Lower lobe of right lung (tissue), 2 donors: ENCODE measurements at regions not wholly inside any gene's neighbourhood (a gene's known extent, or its start where the extent isn't known, plus 50 kb on each side); places are given as distances from the start of the nearest gene placed in this dataset.
A peak's percentile ranks its signal among the peaks of the same experiment; 100 is the strongest.
"Not testable (repeated sequence)": the region's sequence is repeated elsewhere in the genome, so short reads cannot be mapped to it uniquely, and the experiment has no call there.

Source experiments
- ATAC-seq, 2 donors: fragments of 200-7000 bp; cut with Tn5 transposase; one replicate each; pipeline ENCODE4 v1.9.1; 2020 to 2022; ENCODE audit warnings: mild to moderate bottlenecking in 2 of 2, moderate library complexity in 2 of 2
- DNase-seq: peaks from one replicate; pipeline ENCODE4 v3.0.0-alpha.2; 2020
- H3K27ac ChIP-seq: fragments of 200-600 bp; one replicate; pipeline ENCODE4 v1.8.0; 2022
- H3K27me3 ChIP-seq: fragments of 200-600 bp; one replicate; pipeline ENCODE4 v1.8.0; 2022; ENCODE audit warnings: low read depth
- H3K36me3 ChIP-seq: fragments of 200-600 bp; one replicate; pipeline ENCODE4 v1.8.0; 2022; ENCODE audit warnings: mild to moderate bottlenecking
- H3K4me1 ChIP-seq: fragments of 200-600 bp; one replicate; pipeline ENCODE4 v1.8.0; 2022
- H3K4me3 ChIP-seq: fragments of 200-600 bp; one replicate; pipeline ENCODE4 v1.8.0; 2022; ENCODE audit warnings: mild to moderate bottlenecking
- H3K9me3 ChIP-seq: fragments of 200-600 bp; one replicate; pipeline ENCODE4 v1.8.0; 2022
- CTCF ChIP-seq: fragments of 200-600 bp; IDR thresholded peaks from one replicate; pipeline ENCODE4 v1.8.0; 2022; ENCODE audit warnings: antibody characterized with exemption, mild to moderate bottlenecking
- intact Hi-C: fragments of 100-400 bp; cut with DNase I; formaldehyde crosslinking; loops from one replicate; pipeline ENCODE4 v1.11.0; 2022
- donor health status: DM: no; HTN: yes; CAD: no; lungs with severe emphysema.

GRCh38 chr17:21513012-21513570, 136.9 kb downstream of the KCNJ12 start:
- H3K4me3 ChIP-seq = peak overlapping the region; percentile 19
- ATAC-seq = peak; percentile 77 to 84

GRCh38 chr17:21514567-21514966, 138.4 kb downstream of the KCNJ12 start:
- peaks cover 13% of the 10 kb centered on the region for H3K4me1 ChIP-seq
- DNase-seq, H3K36me3 ChIP-seq, H3K4me3 ChIP-seq, H3K27me3 ChIP-seq, ATAC-seq, H3K27ac ChIP-seq, H3K9me3 ChIP-seq, intact Hi-C loops: not testable (repeated sequence)

More at GRCh38 chr17:21513012-21513570, 136.9 kb downstream of the KCNJ12 start:
- peaks cover 13% of the 10 kb centered on the region for H3K4me1 ChIP-seq
- H3K9me3 ChIP-seq = no peaks in the 10 kb centered on the region
- H3K27me3 ChIP-seq = no peaks in the 10 kb centered on the region
- DNase-seq = peak; percentile 84
- TF ChIP-seq CTCF = peak; percentile 75
- intact Hi-C loops = no loop called here
- H3K36me3 ChIP-seq = no peaks in the 10 kb centered on the region
- H3K27ac ChIP-seq = no peak overlapping the region

GRCh38 chr17:21517538-21518293, 141.6 kb downstream of the KCNJ12 start:
- no peaks in the 10 kb centered on the region for H3K36me3 ChIP-seq
- peaks cover 2% of the 10 kb centered on the region for H3K4me1 ChIP-seq
- no peak overlapping the region for H3K4me3 ChIP-seq
- TF ChIP-seq CTCF = no peak
- no peaks in the 10 kb centered on the region for H3K27me3 ChIP-seq
- DNase-seq (no peak), ATAC-seq (no peak)
- H3K9me3 ChIP-seq = no peaks in the 10 kb centered on the region
- intact Hi-C loops = no loop called here
- H3K27ac ChIP-seq = no peak overlapping the region

GRCh38 chr17:21522755-21523336, 146.7 kb downstream of the KCNJ12 start:
- ATAC-seq (no peak), DNase-seq (no peak)
- H3K4me3 ChIP-seq = no peak overlapping the region
- H3K27ac ChIP-seq = no peak overlapping the region
- no peaks in the 10 kb centered on the region for H3K27me3 ChIP-seq
- no peaks in the 10 kb centered on the region for H3K4me1 ChIP-seq
- no peaks in the 10 kb centered on the region for H3K36me3 ChIP-seq
- intact Hi-C loops = no loop called here
- TF ChIP-seq CTCF = no peak
- H3K9me3 ChIP-seq = no peaks in the 10 kb centered on the region

GRCh38 chr17:21523497-21524210, 147.5 kb downstream of the KCNJ12 start:
- intact Hi-C loops = no loop called here
- no peak for DNase-seq
- no peak for ATAC-seq
- Histone ChIP-seq H3K27ac (no peak overlapping the region), H3K4me3 (no peak overlapping the region), H3K27me3 (no peaks in the 10 kb centered on the region), H3K36me3 (no peaks in the 10 kb centered on the region), H3K4me1 (no peaks in the 10 kb centered on the region), H3K9me3 (no peaks in the 10 kb centered on the region)
- no peak for TF ChIP-seq CTCF
